Endothelial cell of umbilical vein (primary cell): ENCODE measurements at regions not wholly inside any gene's neighbourhood (a gene's known extent, or its start where the extent isn't known, plus 50 kb on each side); places are given as distances from the start of the nearest gene placed in this dataset.

Experiments used
- POLR2A ChIP-seq: IDR thresholded peaks from 2 replicates; pipeline ENCODE4 v1.6.1; 2012; ENCODE audit warnings: low read depth, mild to moderate bottlenecking, control low read depth, low read length
- TF ChIP-seq, protein P1 (sequence below), 2 donors: IDR thresholded peaks; 1 replicate in 1 of 2; 2 replicates in 1 of 2; pipeline ENCODE4 v1.5.1; 2011; ENCODE audit warnings: low read length in 2 of 2, mild to moderate bottlenecking in 2 of 2, moderate library complexity in 2 of 2, control low read depth in 1 of 2, inconsistent platforms in 1 of 2, low read depth in 1 of 2; ENCODE audit not compliant: insufficient read depth in 1 of 2; ENCODE audit errors: extremely low read depth in 1 of 2

DNA sequence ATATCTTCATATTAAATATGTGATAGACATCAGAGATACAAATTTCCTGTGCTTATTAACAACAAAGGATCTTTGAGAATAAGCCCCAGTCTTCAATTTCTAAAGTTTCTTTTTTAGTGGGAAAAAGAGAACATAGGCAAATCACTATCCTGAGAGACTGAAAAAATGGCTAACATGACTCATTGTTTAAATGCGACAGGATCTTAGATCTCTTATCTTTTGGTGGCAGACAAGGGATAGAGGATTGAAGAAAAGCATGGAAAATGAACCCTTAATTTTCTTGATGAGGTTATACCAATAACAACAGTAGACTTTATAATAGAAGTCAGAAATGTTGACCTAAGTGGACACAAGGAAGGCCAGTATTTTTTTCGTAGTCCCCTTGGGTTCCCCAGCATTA lies 178.6 kb upstream of the MAP3K7 start:
- TF ChIP-seq POLR2A = no peak
- TF ChIP-seq, protein P1, sequence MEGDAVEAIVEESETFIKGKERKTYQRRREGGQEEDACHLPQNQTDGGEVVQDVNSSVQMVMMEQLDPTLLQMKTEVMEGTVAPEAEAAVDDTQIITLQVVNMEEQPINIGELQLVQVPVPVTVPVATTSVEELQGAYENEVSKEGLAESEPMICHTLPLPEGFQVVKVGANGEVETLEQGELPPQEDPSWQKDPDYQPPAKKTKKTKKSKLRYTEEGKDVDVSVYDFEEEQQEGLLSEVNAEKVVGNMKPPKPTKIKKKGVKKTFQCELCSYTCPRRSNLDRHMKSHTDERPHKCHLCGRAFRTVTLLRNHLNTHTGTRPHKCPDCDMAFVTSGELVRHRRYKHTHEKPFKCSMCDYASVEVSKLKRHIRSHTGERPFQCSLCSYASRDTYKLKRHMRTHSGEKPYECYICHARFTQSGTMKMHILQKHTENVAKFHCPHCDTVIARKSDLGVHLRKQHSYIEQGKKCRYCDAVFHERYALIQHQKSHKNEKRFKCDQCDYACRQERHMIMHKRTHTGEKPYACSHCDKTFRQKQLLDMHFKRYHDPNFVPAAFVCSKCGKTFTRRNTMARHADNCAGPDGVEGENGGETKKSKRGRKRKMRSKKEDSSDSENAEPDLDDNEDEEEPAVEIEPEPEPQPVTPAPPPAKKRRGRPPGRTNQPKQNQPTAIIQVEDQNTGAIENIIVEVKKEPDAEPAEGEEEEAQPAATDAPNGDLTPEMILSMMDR (IDR thresholded peaks at IDR 0.05; ENCODE audit: extremely low read depth in 1 of 2, insufficient read depth in 1 of 2, low read depth in 1 of 2, low read length in 2 of 2) = no peak
